ENCODE measurements at regions not wholly inside any gene's neighbourhood (a gene's known extent, or its start where the extent isn't known, plus 50 kb on each side); places are given as distances from the start of the nearest gene placed in this dataset.
"Not testable (repeated sequence)": the region's sequence is repeated elsewhere in the genome, so short reads cannot be mapped to it uniquely, and the experiment has no call there.

GRCh38 chr6:6987749-6988148, 120.0 kb upstream of the RREB1 start:
- TF ChIP-seq CTCF (IDR thresholded peaks at IDR 0.05; ENCODE audit: low read depth, low read length, missing control alignments), result no peak
- no peak overlapping the region for H3K4me3 ChIP-seq (ENCODE audit: low read depth, low read length)
- DNase-seq (ENCODE audit: low read depth), result no peak

- not testable (repeated sequence) for DNase-seq (ENCODE audit: low read depth)
Observed at GRCh38 chr6:6990059-6990458, 117.7 kb upstream of the RREB1 start.

GRCh38 chr6:6993503-6994237, 114.1 kb upstream of the RREB1 start:
- H3K4me3 ChIP-seq (ENCODE audit: low read depth, low read length), result no peak overlapping the region
- DNase-seq (ENCODE audit: low read depth), result no peak
- no peak for TF ChIP-seq CTCF (IDR thresholded peaks at IDR 0.05; ENCODE audit: low read depth, low read length, missing control alignments)

More at GRCh38 chr6:6990059-6990458, 117.7 kb upstream of the RREB1 start:
- H3K4me3 ChIP-seq (ENCODE audit: low read depth, low read length), result not testable (repeated sequence)

- no peak overlapping the region for H3K4me3 ChIP-seq (ENCODE audit: low read depth, low read length)
- TF ChIP-seq CTCF (IDR thresholded peaks at IDR 0.05; ENCODE audit: low read depth, low read length, missing control alignments), result no peak
- DNase-seq (ENCODE audit: low read depth), result no peak
Observed at GRCh38 chr6:6994796-6995195, 113.0 kb upstream of the RREB1 start.

- no peak overlapping the region for H3K4me3 ChIP-seq (ENCODE audit: low read depth, low read length)
- TF ChIP-seq CTCF (IDR thresholded peaks at IDR 0.05; ENCODE audit: low read depth, low read length, missing control alignments), result no peak
- no peak for DNase-seq (ENCODE audit: low read depth)
Observed at GRCh38 chr6:6995328-6995727, 112.4 kb upstream of the RREB1 start.

- no peak for DNase-seq (ENCODE audit: low read depth)
- H3K4me3 ChIP-seq (ENCODE audit: low read depth, low read length), result no peak overlapping the region
- no peak for TF ChIP-seq CTCF (IDR thresholded peaks at IDR 0.05; ENCODE audit: low read depth, low read length, missing control alignments)
Observed at GRCh38 chr6:6996124-6996523, 111.6 kb upstream of the RREB1 start.

GRCh38 chr6:6997263-6998193, 110.2 kb upstream of the RREB1 start:
- no peak for TF ChIP-seq CTCF (IDR thresholded peaks at IDR 0.05; ENCODE audit: low read depth, low read length, missing control alignments)
- no peak for DNase-seq (ENCODE audit: low read depth)

More at GRCh38 chr6:6997263-6998193, 110.2 kb upstream of the RREB1 start:
- H3K4me3 ChIP-seq (ENCODE audit: low read depth, low read length), result no peak overlapping the region
